Mononuclear cell (primary cell): ENCODE measurements at regions not wholly inside any gene's neighbourhood (a gene's known extent, or its start where the extent isn't known, plus 50 kb on each side); places are given as distances from the start of the nearest gene placed in this dataset.
"Not testable (repeated sequence)": the region's sequence is repeated elsewhere in the genome, so short reads cannot be mapped to it uniquely, and the experiment has no call there.

Experiments
- H3K27me3 ChIP-seq: 2 replicates; pipeline ENCODE4 v1.6.0; 2011; ENCODE audit warnings: low read length, control low read depth; ENCODE audit not compliant: insufficient read depth
- H3K4me1 ChIP-seq: 2 replicates; pipeline ENCODE4 v1.5.1; 2011; ENCODE audit warnings: mild to moderate bottlenecking, low read length, control low read depth; ENCODE audit not compliant: insufficient read depth
- H3K4me3 ChIP-seq: 2 replicates; pipeline ENCODE4 v1.5.1; 2011; ENCODE audit warnings: mild to moderate bottlenecking, low read length, moderate library complexity
- H3K9me3 ChIP-seq: 2 replicates; pipeline ENCODE4 v1.5.1; 2011; ENCODE audit warnings: low read depth, mild to moderate bottlenecking, control low read depth, low read length

GRCh38 chr1:14420686-14421085, 177.8 kb upstream of the KAZN start:
- Histone ChIP-seq H3K27me3 (no peaks in the 10 kb centered on the region), H3K4me1 (no peaks in the 10 kb centered on the region), H3K4me3 (no peak overlapping the region), H3K9me3 (no peaks in the 10 kb centered on the region)

GRCh38 chr1:14421295-14421976, 177.0 kb upstream of the KAZN start:
- H3K9me3 ChIP-seq: no peaks in the 10 kb centered on the region
- no peaks in the 10 kb centered on the region for H3K4me1 ChIP-seq
- H3K27me3 ChIP-seq: no peaks in the 10 kb centered on the region
- H3K4me3 ChIP-seq: no peak overlapping the region

GRCh38 chr1:14421977-14422609, 176.4 kb upstream of the KAZN start:
- H3K27me3 ChIP-seq: no peaks in the 10 kb centered on the region
- no peak overlapping the region for H3K4me3 ChIP-seq
- H3K4me1 ChIP-seq: no peaks in the 10 kb centered on the region

GRCh38 chr1:14424325-14425002, 174.0 kb upstream of the KAZN start:
- Histone ChIP-seq H3K9me3 (no peaks in the 10 kb centered on the region), H3K4me1 (no peaks in the 10 kb centered on the region)

More at GRCh38 chr1:14421977-14422609, 176.4 kb upstream of the KAZN start:
- H3K9me3 ChIP-seq: no peaks in the 10 kb centered on the region

GRCh38 chr1:14426854-14427253, 171.6 kb upstream of the KAZN start:
- H3K4me1 ChIP-seq: no peaks in the 10 kb centered on the region
- no peak overlapping the region for H3K4me3 ChIP-seq
- no peaks in the 10 kb centered on the region for H3K9me3 ChIP-seq
- no peaks in the 10 kb centered on the region for H3K27me3 ChIP-seq

More at GRCh38 chr1:14424325-14425002, 174.0 kb upstream of the KAZN start:
- H3K4me3 ChIP-seq: no peak overlapping the region
- H3K27me3 ChIP-seq: no peaks in the 10 kb centered on the region

- H3K27me3 ChIP-seq: no peaks in the 10 kb centered on the region
- H3K4me3 ChIP-seq: no peak overlapping the region
- no peaks in the 10 kb centered on the region for H3K9me3 ChIP-seq
- H3K4me1 ChIP-seq: no peaks in the 10 kb centered on the region
Observed at GRCh38 chr1:14429577-14429976, 168.9 kb upstream of the KAZN start.

- H3K4me1 ChIP-seq, H3K4me3 ChIP-seq, H3K9me3 ChIP-seq, H3K27me3 ChIP-seq: not testable (repeated sequence)
Observed at GRCh38 chr1:14432728-14433127, 165.8 kb upstream of the KAZN start.

GRCh38 chr1:14435368-14436023, 163.0 kb upstream of the KAZN start:
- H3K4me3 ChIP-seq: no peak overlapping the region
- no peaks in the 10 kb centered on the region for H3K4me1 ChIP-seq
- H3K9me3 ChIP-seq: no peaks in the 10 kb centered on the region
- H3K27me3 ChIP-seq: no peaks in the 10 kb centered on the region

- Histone ChIP-seq H3K27me3 (no peaks in the 10 kb centered on the region), H3K9me3 (no peaks in the 10 kb centered on the region), H3K4me1 (no peaks in the 10 kb centered on the region), H3K4me3 (no peak overlapping the region)
Observed at GRCh38 chr1:14437417-14437918, 161.0 kb upstream of the KAZN start.

- Histone ChIP-seq H3K4me1 (no peaks in the 10 kb centered on the region), H3K27me3 (no peaks in the 10 kb centered on the region), H3K4me3 (no peak overlapping the region), H3K9me3 (no peaks in the 10 kb centered on the region)
Observed at GRCh38 chr1:14438127-14438769, 160.2 kb upstream of the KAZN start.

GRCh38 chr1:14439015-14439414, 159.5 kb upstream of the KAZN start:
- Histone ChIP-seq H3K4me1 (no peaks in the 10 kb centered on the region), H3K9me3 (no peaks in the 10 kb centered on the region), H3K27me3 (no peaks in the 10 kb centered on the region), H3K4me3 (no peak overlapping the region)

GRCh38 chr1:14440166-14440565, 158.3 kb upstream of the KAZN start:
- no peak overlapping the region for H3K4me3 ChIP-seq
- no peaks in the 10 kb centered on the region for H3K4me1 ChIP-seq
- H3K27me3 ChIP-seq: no peaks in the 10 kb centered on the region
- H3K9me3 ChIP-seq: no peaks in the 10 kb centered on the region

- Histone ChIP-seq H3K4me3 (no peak overlapping the region), H3K4me1 (no peaks in the 10 kb centered on the region), H3K27me3 (no peaks in the 10 kb centered on the region), H3K9me3 (no peaks in the 10 kb centered on the region)
Observed at GRCh38 chr1:14440731-14441130, 157.8 kb upstream of the KAZN start.

GRCh38 chr1:14441302-14441741, 157.2 kb upstream of the KAZN start:
- Histone ChIP-seq H3K4me3 (no peak overlapping the region), H3K4me1 (no peaks in the 10 kb centered on the region), H3K27me3 (no peaks in the 10 kb centered on the region), H3K9me3 (no peaks in the 10 kb centered on the region)

GRCh38 chr1:14442669-14443068, 155.8 kb upstream of the KAZN start:
- Histone ChIP-seq H3K4me1 (no peaks in the 10 kb centered on the region), H3K9me3 (no peaks in the 10 kb centered on the region), H3K27me3 (no peaks in the 10 kb centered on the region), H3K4me3 (no peak overlapping the region)
